ENCODE measurements at regions not wholly inside any gene's neighbourhood (a gene's known extent, or its start where the extent isn't known, plus 50 kb on each side); places are given as distances from the start of the nearest gene placed in this dataset.

DNA sequence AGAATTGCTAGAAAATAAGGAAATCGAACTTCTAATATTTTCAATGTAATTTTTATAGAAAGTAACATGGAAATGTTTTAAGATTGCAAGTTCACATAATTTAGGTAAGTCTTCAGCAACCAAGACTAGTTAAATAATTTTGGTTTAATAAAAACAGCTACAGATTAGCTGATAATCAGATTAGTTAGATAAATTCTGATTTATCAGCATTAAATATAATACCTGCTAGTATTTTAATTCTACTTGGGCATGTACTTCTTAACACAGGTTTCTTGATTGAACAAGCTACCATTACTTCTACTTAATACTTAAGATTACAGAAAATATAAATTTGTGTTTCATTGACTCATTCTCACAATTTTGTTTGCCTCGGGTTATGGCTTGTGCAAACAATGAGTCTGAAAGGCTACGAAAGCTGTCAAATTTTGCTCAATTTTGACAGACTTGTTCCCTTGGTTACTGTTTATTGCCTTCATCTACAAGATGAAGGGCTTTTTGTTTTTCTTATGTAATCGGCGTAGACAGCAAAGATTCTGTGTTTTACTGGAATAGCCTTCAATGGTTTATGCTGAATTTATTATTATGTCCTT is 116.1 kb upstream of the NUDT4 start:
- Mint-ChIP-seq H3K27me3 (peaks cover 9% of the 10 kb centered on the region), H3K36me3 (ENCODE audit: low read depth) (no peaks in the 10 kb centered on the region), H3K4me1 (no peaks in the 10 kb centered on the region), H3K27ac (no peak overlapping the region), H3K4me3 (no peak overlapping the region)
- DNase-seq: no peak
- H3K9me3 ChIP-seq (ENCODE audit: control insufficient read depth, low read length, poor library complexity, severe bottlenecking): no peaks in the 10 kb centered on the region
- no peak for ATAC-seq

DNA sequence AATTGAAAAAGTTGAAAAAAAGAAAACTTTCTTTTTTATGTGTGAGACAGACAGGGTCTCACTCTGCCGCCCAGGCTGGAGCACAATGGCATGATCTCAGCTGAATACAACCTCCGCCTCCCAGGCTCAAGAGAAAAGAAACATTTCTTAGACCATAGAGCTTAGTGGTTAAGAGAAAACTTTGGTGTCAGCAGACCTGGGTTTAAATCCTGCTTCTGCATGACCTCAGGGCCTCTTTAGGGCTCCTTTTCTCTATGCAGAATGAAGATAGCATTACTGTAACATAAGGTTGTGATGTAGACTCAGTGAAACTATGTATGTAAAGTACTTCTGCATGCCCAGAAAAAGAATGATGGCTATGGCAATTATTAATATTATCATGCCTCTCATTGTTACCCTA is 104.7 kb upstream of the NUDT4 start:
- no peak for ATAC-seq
- Mint-ChIP-seq H3K4me3 (no peak overlapping the region), H3K27me3 (peaks cover 7% of the 10 kb centered on the region), H3K4me1 (peaks cover 4% of the 10 kb centered on the region), H3K36me3 (ENCODE audit: low read depth) (no peaks in the 10 kb centered on the region), H3K27ac (no peak overlapping the region)
- H3K9me3 ChIP-seq (ENCODE audit: control insufficient read depth, low read length, poor library complexity, severe bottlenecking): no peaks in the 10 kb centered on the region
- no peak for DNase-seq

DNA sequence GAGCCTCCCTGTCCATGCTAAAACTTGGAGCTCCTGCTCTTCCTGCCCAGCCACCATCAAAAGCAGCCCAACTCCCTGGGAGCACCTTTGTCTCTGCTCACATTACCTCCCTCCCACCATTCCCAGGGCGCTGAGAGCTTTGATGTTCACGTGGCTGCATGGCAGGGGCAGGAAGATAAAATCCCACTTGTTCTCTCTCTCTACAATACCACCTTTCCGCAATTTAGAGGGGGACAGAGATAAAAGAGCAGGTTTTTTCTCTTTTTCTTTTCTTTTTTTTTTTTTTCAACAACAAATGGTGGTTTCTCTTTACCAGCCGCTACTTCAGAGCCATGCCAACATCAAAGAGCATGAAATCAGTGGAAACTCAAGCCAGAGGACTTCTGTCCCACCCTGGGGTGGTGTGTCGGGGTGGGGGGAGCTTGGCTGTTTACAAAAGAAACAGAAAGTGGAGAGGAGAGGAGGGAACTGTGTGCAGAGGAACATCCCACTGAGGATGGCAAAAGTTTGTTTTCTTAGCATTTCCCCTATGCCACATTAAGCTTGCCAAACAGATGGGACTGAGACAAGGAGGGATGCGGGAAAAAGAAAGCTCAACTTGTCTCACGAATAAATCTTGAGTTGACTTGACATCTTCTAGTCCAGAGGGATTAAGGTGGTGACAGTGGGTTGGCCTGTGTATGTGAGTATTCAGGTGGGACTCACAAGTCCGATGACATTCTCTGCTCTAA is 103.7 kb upstream of the NUDT4 start:
- Mint-ChIP-seq H3K36me3 (ENCODE audit: low read depth) (no peaks in the 10 kb centered on the region), H3K4me1 (peaks cover 4% of the 10 kb centered on the region), H3K4me3 (no peak overlapping the region), H3K27me3 (peaks cover 7% of the 10 kb centered on the region), H3K27ac (no peak overlapping the region)
- no peak for DNase-seq
- no peak for ATAC-seq
- H3K9me3 ChIP-seq (ENCODE audit: control insufficient read depth, low read length, poor library complexity, severe bottlenecking): no peaks in the 10 kb centered on the region

DNA sequence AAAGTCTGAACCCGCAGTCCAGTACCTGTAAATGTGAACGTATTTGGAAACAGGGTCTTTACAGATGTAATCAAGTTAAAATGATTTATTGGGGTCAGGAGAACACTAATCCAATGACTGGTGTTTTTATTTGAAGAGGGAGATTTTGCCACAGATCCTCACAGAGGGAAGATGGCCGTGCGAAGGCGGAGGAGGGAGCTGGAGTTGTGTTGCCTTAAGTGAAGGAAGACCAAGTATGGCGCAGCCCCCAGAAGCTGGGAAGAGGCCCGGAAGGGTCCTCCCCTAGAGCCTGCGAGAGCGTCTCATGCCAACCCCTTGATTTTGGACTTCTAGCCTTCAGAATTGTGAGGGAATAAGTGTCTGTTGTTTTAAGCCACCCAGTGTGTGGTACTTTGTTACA is 102.8 kb upstream of the NUDT4 start:
- H3K4me1 Mint-ChIP-seq: peaks cover 4% of the 10 kb centered on the region
- H3K27me3 Mint-ChIP-seq: peaks cover 12% of the 10 kb centered on the region
- H3K36me3 Mint-ChIP-seq (ENCODE audit: low read depth): no peaks in the 10 kb centered on the region

DNA sequence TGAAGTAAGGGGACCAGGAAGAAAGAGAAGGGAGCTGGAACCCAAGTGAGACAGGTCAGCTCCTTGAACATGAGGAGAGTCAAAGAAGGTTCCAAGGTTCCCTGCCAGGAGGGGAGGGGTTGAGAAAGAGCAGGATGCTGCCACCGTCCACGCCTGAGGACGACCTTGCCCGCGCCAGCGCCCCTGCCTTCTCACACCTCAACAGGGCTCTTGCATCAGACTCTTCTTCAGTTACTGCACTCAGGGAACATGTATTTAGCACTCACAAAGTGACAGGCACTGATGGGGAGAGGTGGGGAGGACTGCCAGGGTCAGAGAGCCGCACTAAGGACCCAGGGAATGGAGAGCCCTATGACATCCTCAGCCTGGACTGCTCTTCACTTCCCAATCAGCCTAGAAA is 102.1 kb upstream of the NUDT4 start:
- no peak for DNase-seq
- Mint-ChIP-seq H3K4me3 (no peak overlapping the region), H3K27ac (no peak overlapping the region), H3K36me3 (ENCODE audit: low read depth) (no peaks in the 10 kb centered on the region), H3K4me1 (peaks cover 6% of the 10 kb centered on the region), H3K27me3 (peaks cover 14% of the 10 kb centered on the region)
- no peaks in the 10 kb centered on the region for H3K9me3 ChIP-seq (ENCODE audit: control insufficient read depth, low read length, poor library complexity, severe bottlenecking)
- no peak for ATAC-seq

More for the DNA sequence above, 102.8 kb upstream of the NUDT4 start:
- ATAC-seq (no peak), DNase-seq (no peak)
- H3K9me3 ChIP-seq (ENCODE audit: control insufficient read depth, low read length, poor library complexity, severe bottlenecking): no peaks in the 10 kb centered on the region
- Mint-ChIP-seq H3K4me3 (no peak overlapping the region), H3K27ac (no peak overlapping the region)

DNA sequence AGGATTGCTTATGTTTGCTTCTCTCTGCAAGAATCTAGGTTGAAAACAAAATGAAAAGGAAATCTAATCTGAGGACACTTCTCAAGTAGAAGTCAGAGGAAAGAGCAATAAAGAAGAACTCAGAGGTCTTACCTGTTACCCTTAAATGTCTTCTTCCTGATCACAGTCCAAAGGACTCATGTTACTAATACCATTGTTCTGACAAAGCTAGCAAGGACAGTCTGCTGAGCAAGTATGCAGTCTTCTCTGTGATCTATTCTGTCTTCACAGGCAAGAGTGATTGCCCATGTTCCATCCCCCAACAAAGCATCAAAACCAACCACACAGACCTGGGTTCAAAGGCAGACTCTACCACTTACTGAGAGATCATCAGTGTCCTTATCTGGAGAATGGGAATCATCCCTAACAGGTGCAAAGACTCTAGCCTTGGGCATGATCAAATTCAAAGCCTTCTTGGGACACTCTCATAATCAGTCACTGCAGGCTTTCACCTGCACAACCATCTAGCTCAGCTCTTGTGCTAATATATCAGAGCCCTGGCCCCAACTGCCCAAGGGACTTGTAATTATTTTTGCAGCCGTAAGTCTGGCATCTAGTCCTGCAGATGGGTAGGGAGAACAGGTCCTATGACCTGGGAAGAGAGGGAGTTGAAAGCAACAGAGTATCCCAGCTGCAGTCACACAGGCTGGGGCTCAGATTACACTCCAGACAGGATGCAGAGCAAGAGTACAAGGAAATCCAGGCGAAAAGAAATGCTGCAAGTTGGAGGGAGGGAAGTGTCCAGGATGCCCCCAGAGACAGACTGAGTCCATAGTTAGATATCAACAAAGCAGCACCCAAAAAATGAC is 97.9 kb upstream of the NUDT4 start:
- ATAC-seq (no peak), DNase-seq (no peak)
- Mint-ChIP-seq H3K27ac (no peak overlapping the region), H3K4me1 (peaks cover 2% of the 10 kb centered on the region), H3K27me3 (peaks cover 11% of the 10 kb centered on the region), H3K4me3 (no peak overlapping the region), H3K36me3 (ENCODE audit: low read depth) (no peaks in the 10 kb centered on the region)
- no peaks in the 10 kb centered on the region for H3K9me3 ChIP-seq (ENCODE audit: control insufficient read depth, low read length, poor library complexity, severe bottlenecking)

DNA sequence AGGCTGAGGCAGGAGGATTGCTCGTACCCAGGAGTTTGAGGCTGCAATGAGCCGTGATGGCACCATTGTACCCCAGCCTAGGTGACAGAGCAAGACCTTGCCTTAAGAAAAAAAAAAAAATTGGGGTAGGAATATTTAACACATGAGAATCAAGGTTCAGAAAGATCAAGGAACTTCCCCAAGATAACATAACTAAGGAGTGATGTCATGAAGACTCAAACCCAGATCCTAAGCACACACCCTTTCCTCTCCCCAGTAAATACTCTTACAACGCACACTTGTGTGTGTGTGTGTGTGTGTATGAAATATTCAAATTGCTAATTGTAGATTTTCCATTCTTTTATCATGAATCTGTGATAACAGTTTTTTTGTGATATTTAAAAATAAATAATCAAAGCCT is 90.6 kb upstream of the NUDT4 start:
- Mint-ChIP-seq H3K4me3 (no peak overlapping the region), H3K27me3 (no peaks in the 10 kb centered on the region), H3K4me1 (peaks cover 2% of the 10 kb centered on the region), H3K36me3 (ENCODE audit: low read depth) (no peaks in the 10 kb centered on the region), H3K27ac (no peak overlapping the region)
- ATAC-seq (no peak), DNase-seq (no peak)
- H3K9me3 ChIP-seq (ENCODE audit: control insufficient read depth, low read length, poor library complexity, severe bottlenecking): no peaks in the 10 kb centered on the region

DNA sequence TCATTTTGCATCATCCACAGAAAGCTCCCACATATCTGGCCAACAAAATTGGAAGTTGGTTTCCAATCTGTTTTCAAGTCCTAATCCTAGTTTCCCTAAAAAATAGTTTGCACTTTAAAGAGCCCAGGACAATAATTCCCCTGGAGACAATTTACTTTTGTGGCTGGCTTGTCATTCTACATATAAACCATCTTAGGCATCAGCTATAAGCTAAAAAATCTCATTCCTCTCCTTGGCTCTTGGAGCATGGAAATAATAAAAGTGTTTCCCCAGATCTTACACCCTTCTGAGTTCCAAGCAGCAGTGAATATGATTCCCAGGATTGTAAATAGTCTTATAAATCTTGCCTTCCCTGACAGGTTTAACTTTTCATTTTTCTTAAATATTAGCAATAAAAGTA is 89.1 kb upstream of the NUDT4 start:
- no peaks in the 10 kb centered on the region for H3K9me3 ChIP-seq (ENCODE audit: control insufficient read depth, low read length, poor library complexity, severe bottlenecking)
- Mint-ChIP-seq H3K4me3 (no peak overlapping the region), H3K27ac (no peak overlapping the region), H3K36me3 (ENCODE audit: low read depth) (no peaks in the 10 kb centered on the region), H3K4me1 (peaks cover 2% of the 10 kb centered on the region), H3K27me3 (no peaks in the 10 kb centered on the region)
- ATAC-seq (no peak), DNase-seq (no peak)

DNA sequence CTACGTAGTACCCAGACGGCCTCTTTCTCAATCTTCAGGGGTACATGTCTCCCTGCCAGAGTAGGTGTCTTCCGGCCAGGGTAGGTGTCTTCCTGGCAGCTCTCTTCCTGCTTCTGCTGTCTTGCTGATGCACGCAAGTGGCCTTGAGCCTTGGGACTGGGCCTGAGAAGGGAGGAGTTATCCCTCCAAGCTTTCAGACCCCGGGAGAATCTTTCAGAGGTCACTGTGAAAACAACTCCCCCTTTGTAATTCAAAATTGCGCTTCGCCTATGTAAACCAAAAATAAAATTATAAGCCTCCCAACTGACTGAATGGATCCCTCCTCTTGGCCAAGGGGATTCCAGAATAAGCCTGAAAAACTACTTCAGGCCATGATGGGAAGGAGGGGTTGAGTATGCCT is 87.3 kb upstream of the NUDT4 start:
- H3K4me1 Mint-ChIP-seq: peaks cover 2% of the 10 kb centered on the region
- H3K9me3 ChIP-seq (ENCODE audit: control insufficient read depth, low read length, poor library complexity, severe bottlenecking): no peaks in the 10 kb centered on the region
- no peaks in the 10 kb centered on the region for H3K36me3 Mint-ChIP-seq (ENCODE audit: low read depth)
- ATAC-seq: no peak
- no peak for DNase-seq
- no peak overlapping the region for H3K27ac Mint-ChIP-seq
- H3K4me3 Mint-ChIP-seq: no peak overlapping the region
- no peaks in the 10 kb centered on the region for H3K27me3 Mint-ChIP-seq

DNA sequence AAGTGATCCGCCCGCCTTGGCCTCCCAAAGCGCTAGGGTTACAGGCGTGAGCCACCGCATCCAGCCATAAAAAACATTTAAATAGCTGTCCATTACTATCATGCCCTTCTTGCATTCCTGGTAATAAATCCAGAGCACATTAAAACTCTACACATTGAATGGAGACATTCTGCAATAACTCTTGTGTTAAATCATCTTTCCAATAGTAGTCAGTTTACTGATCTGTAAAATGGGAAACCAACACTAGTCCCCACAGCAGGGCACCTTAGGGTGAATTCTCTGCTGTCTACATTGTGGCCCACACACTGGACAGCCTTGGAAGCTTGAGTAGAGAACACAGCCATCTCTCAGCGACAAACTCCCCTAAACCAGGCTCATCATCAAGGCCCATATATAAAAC is 85.5 kb upstream of the NUDT4 start:
- ATAC-seq: no peak

DNA sequence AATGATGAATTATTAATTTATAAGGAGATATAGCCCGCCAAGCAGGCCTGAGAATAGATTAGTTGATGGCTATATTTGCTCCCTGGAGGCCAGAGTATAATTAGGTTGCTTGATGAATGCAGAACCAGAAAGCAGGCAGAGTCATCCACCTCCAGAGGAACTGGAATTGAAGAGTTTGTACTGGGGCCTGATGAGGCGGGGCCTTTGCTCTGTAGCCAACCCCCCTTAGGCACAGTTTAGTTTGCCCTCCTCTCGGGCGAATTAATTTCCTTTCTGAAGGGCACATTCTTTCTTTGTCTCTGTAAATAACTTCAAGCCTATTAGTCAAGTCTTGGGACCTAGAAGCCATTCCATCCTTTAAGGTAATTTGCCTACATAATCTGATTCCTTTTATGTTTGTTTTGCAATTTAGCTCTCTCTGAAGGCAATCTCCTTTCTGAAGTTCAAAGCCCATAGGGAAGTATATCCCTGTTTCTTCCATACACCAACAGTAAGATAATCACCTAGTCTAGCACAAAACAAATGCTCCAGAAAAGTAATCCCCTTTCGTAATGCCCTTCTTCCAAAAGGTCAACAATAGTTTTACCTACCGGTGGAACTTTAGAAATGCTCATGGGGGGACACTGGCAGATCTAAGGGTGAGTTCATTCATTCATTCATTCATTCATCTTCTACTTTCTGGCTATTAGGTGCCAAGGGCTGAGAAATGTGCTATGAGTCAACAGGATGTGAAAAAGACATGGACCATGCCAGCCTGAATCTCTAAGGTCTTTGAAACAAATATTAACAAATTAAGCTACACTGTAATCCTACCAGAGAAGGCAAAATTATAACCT is 84.8 kb upstream of the NUDT4 start:
- no peaks in the 10 kb centered on the region for H3K4me1 Mint-ChIP-seq
- peaks cover 7% of the 10 kb centered on the region for H3K27me3 Mint-ChIP-seq
- H3K36me3 Mint-ChIP-seq (ENCODE audit: low read depth): no peaks in the 10 kb centered on the region
- no peak overlapping the region for H3K4me3 Mint-ChIP-seq
- DNase-seq (no peak), ATAC-seq (no peak)
- H3K27ac Mint-ChIP-seq: no peak overlapping the region
- no peaks in the 10 kb centered on the region for H3K9me3 ChIP-seq (ENCODE audit: control insufficient read depth, low read length, poor library complexity, severe bottlenecking)

More for the DNA sequence above, 85.5 kb upstream of the NUDT4 start:
- Mint-ChIP-seq H3K4me1 (peaks cover 2% of the 10 kb centered on the region), H3K27me3 (peaks cover 6% of the 10 kb centered on the region), H3K27ac (no peak overlapping the region), H3K36me3 (ENCODE audit: low read depth) (no peaks in the 10 kb centered on the region), H3K4me3 (no peak overlapping the region)
- no peaks in the 10 kb centered on the region for H3K9me3 ChIP-seq (ENCODE audit: control insufficient read depth, low read length, poor library complexity, severe bottlenecking)
- DNase-seq: no peak

DNA sequence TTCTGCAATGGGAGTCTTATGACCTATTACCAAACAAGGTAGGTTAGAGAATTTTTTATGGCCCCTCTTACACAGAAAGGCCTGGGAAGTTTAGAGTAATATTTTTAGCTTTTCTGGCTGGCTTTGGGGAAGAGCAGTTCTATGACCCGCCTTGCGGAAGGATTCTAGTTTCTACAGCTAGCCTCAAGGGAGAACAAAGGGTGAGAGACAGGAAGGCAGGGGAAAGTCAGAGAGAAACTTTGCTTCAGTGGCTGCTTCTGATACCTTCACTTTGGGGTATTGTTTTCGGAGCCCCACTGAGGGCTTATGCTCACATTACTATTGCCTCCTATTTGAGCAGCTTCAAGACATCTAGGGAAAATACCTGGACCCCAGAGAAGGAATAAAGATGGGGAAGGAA is 80.7 kb upstream of the NUDT4 start:
- DNase-seq (no peak), ATAC-seq (no peak)
- Mint-ChIP-seq H3K36me3 (ENCODE audit: low read depth) (no peaks in the 10 kb centered on the region), H3K4me3 (no peak overlapping the region), H3K4me1 (no peaks in the 10 kb centered on the region), H3K27me3 (peaks cover 11% of the 10 kb centered on the region), H3K27ac (no peak overlapping the region)
- H3K9me3 ChIP-seq (ENCODE audit: control insufficient read depth, low read length, poor library complexity, severe bottlenecking): no peaks in the 10 kb centered on the region

DNA sequence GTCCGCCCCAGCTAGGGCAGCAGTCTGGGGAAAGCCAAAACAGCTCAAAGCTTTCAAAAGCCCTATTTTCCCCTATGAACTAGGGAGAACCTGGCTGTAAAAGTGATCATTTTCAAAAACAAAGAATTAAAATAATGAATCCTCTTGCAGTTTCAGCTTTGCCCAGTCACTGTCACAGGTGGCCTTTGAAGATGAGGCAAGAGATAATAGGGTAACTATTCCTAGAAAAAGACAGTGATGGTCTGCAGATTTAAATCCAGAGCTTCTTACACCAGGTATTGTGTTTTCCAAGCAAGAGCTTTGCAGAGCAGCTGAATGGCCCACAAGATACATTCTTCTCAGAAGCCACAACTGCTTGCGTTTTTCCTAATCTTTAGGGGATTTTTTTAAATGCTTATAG is 80.2 kb upstream of the NUDT4 start:
- H3K36me3 Mint-ChIP-seq (ENCODE audit: low read depth): no peaks in the 10 kb centered on the region

More for the DNA sequence above, 80.2 kb upstream of the NUDT4 start:
- ATAC-seq (no peak), DNase-seq (no peak)
- no peak overlapping the region for H3K4me3 Mint-ChIP-seq
- peaks cover 11% of the 10 kb centered on the region for H3K27me3 Mint-ChIP-seq
- no peaks in the 10 kb centered on the region for H3K9me3 ChIP-seq (ENCODE audit: control insufficient read depth, low read length, poor library complexity, severe bottlenecking)
- H3K27ac Mint-ChIP-seq: no peak overlapping the region
- no peaks in the 10 kb centered on the region for H3K4me1 Mint-ChIP-seq
